ENCODE measurements at regions not wholly inside any gene's neighbourhood (a gene's known extent, or its start where the extent isn't known, plus 50 kb on each side); places are given as distances from the start of the nearest gene placed in this dataset.

DNA sequence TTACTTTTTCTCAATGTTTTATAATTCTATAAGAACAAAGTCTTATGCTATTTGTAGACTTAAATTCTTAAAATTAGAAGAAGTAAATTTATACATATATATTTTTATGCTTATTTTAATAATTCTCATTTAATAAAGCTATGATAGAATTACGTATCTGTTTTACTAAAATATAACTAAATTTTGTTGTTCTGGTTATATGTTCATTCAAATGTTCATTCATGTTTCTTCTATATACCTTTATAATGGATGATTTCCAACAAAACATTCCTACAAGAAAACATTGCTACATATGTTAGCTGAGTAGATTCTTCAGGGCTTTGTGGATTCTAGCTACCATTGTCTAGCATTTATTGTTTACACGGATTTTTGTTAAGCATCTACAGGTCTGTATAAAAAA, 634.3 kb upstream of the PCDH20 start:
- DNase-seq (ENCODE audit: insufficient read length, low spot score) (no peak), FAIRE-seq (no peak)

DNA sequence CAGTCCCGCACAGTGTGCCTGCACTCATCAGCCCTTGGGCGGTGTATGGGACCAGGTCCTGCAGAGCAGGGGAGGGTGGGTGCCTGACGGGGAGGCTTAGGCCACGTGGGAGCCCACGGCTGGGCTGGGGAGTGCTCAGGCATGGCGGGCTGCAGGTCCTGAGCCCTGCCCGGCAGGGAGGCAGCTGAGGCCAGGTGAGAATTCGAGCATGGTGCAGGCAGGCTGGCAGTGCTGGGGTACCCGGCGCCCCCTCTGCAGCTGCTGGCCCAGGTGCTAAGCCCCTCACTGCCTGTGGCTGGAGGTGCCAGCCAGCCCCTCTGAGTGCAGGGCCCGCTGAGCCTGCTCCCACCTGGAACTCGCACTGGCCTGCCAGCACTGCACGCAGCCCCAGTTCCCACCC, 630.9 kb upstream of the PCDH20 start:
- FAIRE-seq: no peak
- DNase-seq (ENCODE audit: insufficient read length, low spot score): no peak

DNA sequence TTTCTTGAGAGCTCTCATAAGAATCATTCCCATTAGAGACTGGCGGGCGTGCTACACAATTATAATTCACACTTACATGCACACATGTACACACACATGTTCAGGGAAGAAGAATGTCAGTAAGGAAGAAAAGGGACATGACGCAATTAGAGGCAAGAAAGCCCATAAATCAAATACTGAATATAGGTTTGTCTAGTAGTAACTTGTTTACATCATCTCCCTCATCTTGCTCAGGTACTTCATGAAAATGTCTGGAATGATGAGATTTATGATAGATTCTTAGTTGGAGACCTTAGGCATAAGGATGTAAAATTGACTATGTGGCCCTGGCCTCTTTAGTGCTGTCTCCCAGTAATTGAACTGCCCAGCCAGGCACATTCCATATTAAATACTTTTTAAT, 628.0 kb upstream of the PCDH20 start:
- FAIRE-seq (no peak), DNase-seq (ENCODE audit: insufficient read length, low spot score) (no peak)

DNA sequence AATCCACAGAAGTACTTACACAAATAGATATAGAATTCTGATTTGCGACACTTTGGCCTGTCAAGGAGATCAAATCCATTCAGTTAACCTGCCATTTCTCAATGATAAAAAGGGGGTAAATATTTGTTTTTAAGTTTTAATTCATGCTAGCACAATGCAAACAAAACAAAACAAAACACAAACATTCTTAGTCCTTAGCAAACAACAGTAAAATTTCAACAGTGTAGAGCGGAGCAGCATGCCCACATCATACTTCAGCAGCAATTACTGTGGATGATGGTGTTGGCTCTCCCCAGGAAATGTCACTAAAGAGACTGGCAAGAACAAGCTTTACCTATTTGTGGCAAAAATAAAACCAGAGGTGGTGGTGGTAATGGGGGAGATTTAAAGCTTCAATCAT, 625.2 kb upstream of the PCDH20 start:
- FAIRE-seq (no peak), DNase-seq (ENCODE audit: insufficient read length, low spot score) (no peak)

DNA sequence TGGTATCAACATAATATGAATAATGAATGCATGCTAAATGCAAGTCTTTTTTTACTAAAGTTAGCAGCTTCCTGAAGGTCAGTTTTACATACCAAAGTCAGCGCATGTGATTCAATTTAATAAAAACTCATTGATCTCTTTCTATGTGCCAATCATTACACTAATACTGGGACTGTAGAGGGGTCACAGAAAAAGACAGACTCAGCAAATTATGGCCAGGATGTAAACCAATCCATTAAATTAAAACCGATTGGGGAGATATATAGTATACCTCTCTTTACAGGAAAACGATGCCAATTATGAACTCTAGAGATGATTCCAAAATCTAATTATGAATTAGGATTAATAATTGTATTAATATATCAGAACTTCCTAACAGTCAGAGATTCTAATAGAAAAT, 624.4 kb upstream of the PCDH20 start:
- DNase-seq (ENCODE audit: insufficient read length, low spot score): no peak

DNA sequence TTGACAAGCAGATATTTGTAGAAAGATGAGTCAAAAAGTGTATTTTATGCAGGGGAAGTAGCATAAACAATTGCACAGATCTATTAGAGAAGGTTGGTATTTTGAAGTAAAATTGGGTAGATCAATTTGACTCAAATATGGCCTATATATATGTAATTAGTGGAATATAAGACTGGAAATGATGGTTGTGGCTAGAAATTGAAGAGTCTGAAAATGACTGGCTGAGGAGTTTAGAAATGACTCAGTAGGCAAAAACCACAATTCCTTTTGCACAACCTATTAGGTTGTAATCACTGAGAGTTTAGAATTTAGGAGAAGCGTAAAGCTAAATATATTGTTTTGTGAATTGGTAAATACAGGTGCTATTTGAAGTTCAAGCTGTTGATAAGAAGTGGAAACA, 622.6 kb upstream of the PCDH20 start:
- DNase-seq (ENCODE audit: insufficient read length, low spot score): no peak
- FAIRE-seq: no peak

More for the DNA sequence above, 624.4 kb upstream of the PCDH20 start:
- FAIRE-seq: no peak

DNA sequence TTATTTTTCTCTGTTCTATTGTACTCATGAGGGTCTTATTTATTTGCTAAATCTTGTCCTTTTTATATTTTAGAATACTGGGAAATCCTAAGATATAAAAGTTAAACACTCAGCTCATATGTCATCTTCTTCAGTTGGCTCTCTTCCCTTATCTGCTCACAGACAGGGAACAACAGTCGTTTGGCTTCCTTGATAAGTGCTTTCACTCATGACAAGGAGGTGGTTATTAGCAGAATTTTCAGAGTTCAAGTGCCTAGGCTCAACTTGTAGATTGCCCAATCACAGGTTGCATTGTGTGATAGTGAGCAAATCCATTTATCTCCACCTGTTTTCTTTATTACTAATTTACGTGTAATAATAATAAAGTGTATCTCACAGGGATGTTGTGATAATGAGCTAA, 620.3 kb upstream of the PCDH20 start:
- FAIRE-seq (no peak), DNase-seq (ENCODE audit: insufficient read length, low spot score) (no peak)

DNA sequence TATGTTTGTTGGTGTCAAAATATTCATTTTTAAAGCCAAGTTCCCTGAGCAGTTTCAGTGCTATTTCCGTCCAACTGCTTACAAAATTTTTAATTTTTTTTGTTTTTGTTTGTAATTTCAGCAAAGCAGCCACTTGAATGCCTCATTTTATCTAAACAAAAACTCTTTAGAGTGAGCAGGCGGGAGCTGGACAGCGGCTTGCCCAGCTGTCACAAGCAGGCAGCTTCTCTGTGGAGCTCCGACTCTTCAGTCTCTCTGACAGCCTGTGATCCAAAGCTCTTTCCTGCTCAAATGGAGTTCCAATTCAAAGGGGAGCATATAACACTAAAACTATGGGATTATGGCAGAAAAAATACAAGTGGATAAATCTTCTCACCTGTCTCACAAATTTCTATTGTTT, 618.3 kb upstream of the PCDH20 start:
- no peak for FAIRE-seq
- no peak for DNase-seq (ENCODE audit: insufficient read length, low spot score)

DNA sequence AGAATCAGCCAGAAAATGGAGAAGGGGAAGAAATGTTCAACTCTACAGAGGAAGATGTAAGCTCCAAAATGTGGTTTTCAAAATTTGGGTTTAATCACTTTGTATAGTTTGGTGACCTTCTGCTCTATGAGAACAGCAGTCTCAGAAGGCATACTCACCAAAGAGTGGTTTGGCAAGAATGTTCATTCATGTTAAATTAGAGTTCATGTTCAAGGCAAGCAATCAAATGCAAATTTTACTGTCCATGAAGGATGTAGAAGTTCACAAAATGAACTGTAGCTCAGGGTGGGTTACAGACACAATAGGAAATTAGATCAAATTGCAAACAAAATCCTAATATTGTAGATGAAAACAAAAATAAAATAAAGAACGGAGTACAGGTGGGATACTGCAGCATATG, 606.7 kb upstream of the PCDH20 start:
- FAIRE-seq (no peak), DNase-seq (ENCODE audit: insufficient read length, low spot score) (no peak)

DNA sequence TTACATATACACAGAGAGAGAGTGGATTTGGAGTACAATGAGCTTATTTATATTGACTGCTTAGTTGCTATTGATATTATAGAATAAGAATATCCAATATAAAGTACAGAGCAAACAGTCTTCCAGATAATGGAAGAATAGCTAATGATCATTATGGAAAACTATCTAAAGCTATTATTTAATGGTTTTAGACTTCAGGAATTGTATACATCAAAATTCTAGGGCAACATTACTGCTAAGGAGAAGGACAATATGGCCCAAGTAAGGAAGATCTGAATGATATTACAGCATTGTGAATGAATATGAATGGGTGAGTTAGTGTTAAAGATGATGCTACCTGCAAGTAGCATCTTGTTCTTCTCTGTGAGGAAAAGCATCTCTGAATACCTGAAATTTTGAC, 604.2 kb upstream of the PCDH20 start:
- DNase-seq (ENCODE audit: insufficient read length, low spot score) (no peak), FAIRE-seq (no peak)

DNA sequence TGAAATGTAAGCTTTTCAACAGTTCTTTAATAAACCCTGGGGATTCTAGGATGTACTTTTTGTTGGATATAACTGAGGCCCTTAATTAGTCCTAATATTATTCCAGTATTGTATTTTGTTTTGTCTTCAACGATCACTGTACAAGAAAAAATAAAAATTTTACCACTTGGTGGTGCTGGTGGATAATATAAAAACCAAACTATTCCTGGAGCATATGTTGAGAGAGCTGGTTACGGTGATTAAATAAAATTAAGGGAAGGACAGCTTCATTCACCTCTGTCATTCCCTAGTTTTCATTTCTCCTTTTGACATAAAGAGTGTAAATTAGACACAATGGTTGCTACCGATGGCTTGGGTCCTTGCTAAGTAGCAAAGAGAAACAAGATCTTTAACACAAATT, 598.6 kb upstream of the PCDH20 start:
- FAIRE-seq (no peak), DNase-seq (ENCODE audit: insufficient read length, low spot score) (no peak)

DNA sequence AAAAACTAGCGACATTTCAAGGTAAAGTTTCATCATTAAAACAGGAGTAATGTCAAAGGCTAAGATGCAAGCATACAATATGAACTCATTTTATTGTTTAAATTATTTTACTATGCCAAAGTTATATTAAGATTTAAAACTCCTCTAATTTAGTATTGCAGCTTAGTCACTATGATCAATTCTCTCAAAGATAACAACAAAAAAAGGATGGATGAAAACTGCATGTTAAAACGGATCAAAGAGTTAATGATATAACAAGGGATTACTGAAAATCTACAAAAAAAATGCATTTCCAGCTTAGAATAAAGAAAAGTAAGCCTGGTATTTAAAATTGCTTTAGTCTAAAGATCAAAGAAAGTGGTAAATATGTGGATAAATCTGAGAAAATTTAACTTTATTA, 587.8 kb upstream of the PCDH20 start:
- DNase-seq (ENCODE audit: insufficient read length, low spot score) (no peak), FAIRE-seq (no peak)

DNA sequence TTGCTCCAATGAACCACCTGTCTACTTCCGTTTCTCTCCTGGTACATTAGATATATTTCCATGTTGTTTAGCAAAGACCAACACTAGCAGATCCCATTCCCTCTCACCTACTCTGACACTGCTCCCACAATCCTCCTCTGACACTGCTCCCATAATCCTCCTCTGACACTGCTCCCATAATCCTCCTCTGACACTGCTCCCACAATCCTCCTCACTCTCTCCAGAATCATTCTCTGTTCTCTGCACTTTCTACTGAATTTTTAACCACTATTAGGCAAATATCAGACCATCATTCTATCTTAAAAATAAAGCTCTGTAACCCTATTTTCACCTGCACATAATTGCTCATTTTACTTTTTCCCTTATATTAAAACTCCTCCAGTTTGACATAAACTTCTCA, 578.5 kb upstream of the PCDH20 start:
- FAIRE-seq (no peak), DNase-seq (ENCODE audit: insufficient read length, low spot score) (no peak)

DNA sequence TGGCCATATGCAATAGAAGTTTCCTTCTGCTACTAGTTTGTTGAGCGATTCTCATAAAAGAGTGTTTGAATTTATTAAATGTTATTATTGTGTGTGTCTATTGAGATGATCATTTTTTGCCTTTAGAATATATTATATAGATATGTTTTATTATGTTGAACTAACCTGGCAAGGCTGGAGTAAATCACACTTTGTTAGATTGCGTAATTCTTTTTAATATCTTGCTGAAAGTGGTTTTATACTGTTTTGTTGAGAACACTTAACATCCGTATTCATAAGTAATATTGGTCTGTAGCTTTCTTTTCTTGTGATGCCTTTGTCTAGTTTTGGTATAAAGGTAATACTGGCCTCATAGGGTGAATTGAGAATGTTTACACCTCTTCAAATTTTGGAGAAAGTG, 574.3 kb upstream of the PCDH20 start:
- FAIRE-seq (no peak), DNase-seq (ENCODE audit: insufficient read length, low spot score) (no peak)

DNA sequence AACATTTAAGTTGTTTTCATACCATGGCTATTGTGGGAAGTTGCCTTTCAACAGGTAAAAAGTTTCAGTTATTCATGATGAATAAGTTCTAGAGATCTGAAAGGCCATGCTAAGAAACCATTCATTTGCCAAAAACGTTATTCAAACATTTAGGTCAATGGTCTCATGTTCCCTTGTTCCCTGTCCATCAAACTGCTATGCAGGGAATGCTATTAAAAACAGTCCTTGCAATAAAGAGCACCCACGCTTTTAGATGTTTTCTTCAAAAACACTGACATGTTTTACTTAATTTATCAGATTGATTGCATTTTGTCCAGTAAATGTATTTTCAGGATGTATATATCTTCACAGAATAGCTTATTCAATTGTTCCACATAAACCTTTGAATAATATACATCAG, 573.2 kb upstream of the PCDH20 start:
- no peak for DNase-seq (ENCODE audit: insufficient read length, low spot score)
- FAIRE-seq: no peak

DNA sequence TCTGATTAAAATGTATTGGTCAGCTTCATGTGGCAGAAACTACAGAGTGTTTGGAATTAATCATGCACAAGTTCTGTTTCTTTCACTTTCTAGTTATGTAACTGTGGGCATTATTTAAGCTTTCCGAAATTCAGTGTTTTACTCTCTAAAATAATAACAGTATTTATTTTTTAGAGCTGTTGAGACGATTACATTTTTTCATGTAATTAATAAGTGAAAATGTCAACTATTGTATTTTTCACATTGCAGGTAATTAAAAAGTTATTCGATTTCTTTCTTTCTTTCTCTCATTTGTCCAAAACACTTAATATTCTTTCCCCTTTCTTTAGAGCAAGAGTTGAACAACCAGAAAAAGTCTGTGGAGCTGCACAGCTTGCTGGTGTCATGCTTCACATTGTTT, 559.4 kb upstream of the PCDH20 start:
- no peak for FAIRE-seq
- DNase-seq (ENCODE audit: insufficient read length, low spot score): no peak

DNA sequence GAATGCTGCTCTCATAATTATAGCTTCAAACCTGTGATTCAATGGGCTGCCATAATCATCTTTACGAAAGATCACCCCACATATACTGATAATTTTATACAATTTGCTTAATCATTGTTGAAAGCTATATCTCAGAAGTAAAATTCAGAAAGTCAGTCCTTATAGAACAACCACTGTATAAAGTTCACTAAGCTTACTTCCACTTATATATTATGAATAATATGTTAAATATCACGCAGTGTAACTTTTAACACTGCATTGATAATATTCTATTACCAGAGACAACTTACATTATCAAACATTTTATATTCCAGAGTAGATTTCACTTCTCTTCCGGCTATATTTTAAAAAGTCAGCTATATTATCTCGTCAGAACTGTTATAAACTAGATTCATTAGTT, 550.1 kb upstream of the PCDH20 start:
- DNase-seq (ENCODE audit: insufficient read length, low spot score) (no peak), FAIRE-seq (no peak)

DNA sequence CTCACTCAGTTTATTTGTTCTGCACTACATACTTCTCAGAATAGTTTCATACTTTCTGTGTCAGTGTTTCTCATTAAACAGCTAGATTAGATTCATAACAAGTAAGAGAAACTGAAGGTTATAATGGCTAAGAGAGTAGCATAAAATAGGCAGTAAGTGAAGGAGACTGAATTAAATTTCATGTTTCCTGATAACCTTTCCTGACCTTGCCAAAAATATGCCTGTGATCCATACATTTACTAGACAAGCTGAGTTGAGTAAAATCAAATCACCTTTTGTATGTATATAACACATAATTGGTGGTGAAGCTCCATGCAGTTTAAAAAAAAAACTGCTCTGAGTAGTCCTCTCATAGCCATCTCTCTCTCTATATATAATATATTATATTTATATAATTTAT, 545.3 kb upstream of the PCDH20 start:
- DNase-seq (ENCODE audit: insufficient read length, low spot score) (no peak), FAIRE-seq (no peak)

DNA sequence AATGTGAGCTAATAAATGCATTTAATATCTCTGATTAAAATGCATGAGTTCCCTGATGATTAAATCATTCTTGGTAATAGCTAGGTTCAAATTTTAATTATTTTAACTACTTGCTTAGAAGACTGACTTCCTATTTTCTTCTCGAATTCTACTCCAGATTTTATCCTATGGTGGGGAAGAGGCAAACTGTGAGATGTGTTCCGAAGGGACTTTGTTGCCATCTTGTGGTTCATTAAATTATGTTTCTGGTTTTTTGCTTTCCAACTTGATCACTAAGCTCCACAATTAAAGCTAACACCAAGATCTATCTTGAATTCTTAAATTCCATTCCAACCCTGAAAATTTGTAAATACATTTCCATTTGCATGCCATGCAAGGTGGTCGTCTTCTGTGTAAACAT, 538.4 kb upstream of the PCDH20 start:
- FAIRE-seq (no peak), DNase-seq (ENCODE audit: insufficient read length, low spot score) (no peak)

DNA sequence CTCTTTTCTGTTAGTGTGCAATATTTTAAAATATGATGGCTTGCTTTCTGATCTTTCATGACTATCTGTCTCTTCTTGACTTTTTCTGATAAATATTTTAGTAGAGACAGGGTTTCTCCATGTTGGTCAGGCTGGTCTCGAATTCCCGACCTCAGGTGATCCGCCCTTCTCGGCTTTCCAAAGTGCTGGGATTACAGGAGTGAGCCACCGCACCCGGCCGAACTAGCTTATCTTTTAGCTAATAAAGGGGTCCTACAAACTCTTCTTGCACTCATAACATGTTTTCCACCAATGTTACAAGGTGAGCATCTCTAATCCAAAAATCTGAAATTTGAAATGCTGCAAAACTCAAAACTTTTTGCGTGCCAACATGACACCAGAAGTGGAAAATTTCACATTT, 535.2 kb upstream of the PCDH20 start:
- no peak for FAIRE-seq
- DNase-seq (ENCODE audit: insufficient read length, low spot score): no peak

DNA sequence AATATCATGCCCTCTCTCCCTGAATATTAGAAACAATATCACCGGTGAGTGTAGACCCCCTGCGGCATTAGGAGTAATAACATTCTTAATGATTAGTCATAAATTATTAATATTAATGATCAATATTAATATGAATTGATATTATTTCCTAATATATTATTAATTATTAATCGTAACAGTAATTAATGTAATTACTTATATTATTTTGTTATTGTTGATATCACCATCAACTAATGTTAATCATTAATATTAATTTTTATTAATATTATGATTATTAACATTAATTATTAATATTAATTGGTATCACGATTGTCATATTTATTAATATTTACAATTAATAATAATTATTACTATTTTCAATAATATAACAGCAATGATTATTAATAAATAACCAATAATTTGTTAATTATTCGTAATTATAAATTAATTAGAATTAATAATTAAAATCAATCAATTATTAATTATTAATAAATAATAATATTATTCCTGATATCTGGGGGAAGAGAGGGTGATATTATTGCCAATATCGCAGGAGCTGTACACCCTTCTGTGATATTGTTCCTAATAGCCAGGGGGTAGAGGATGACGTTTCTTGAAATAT, 528.8 kb upstream of the PCDH20 start:
- FAIRE-seq (no peak), DNase-seq (ENCODE audit: insufficient read length, low spot score) (no peak)

DNA sequence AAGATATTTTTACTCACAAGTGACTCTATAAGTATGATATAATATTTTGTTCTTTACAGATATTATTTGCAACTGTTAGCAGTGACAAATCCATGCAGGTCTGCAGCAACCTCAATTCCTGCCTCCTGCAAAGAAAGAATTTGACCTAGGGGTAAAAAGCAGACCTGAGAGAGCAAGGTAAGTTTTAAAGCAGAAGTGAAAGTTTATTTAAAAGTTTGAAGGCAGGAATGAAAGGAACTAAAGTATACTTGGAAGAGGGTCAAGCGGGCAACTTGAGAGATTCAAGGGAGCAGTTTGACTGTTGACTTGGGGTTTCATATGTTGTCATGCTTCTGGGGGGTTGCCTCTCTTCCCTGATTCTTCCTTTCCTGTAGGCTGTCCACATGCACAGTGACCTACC, 520.1 kb upstream of the PCDH20 start:
- DNase-seq (ENCODE audit: insufficient read length, low spot score): no peak
- FAIRE-seq: no peak

DNA sequence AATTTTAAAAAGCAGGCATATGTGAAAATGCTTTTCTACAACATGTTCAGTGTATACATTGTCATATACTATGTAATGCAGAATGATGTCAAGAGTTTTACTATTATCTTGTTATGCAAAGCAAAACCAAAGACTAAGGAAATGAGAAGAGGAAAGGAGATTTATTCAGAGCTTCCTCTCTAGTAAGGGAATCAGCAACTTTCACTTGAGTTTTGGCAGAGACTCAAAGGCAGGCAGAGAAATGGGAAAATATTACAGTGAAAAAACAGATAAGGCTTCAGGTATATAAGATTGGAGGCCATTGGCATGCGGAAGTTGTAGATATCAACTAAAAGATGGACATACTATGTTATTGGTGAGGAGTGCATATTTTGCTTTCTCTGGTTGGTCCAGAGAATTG, 512.0 kb upstream of the PCDH20 start:
- FAIRE-seq (no peak), DNase-seq (ENCODE audit: insufficient read length, low spot score) (no peak)

DNA sequence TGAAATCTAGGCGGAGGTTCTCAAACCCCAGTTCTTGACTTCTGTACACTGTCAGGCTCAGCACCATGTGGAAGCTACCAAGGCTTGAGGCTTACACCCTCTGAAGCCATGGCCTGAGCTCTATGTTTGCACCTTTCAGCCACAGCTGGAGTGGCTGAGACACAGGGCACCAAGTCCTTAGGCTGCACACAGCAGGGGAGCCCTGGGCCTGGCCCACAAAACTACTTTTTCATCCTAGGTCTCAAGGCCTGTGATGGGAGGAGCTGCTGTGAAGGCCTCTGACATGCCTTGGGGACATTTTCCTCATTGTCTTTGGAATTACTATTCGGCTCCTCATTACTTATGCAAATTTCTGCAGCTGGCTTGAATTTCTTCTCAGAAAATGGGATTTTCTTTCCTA, 503.2 kb upstream of the PCDH20 start:
- FAIRE-seq (no peak), DNase-seq (ENCODE audit: insufficient read length, low spot score) (no peak)
